NCI-H2227 (cell line): ENCODE measurements at regions not wholly inside any gene's neighbourhood (a gene's known extent, or its start where the extent isn't known, plus 50 kb on each side); places are given as distances from the start of the nearest gene placed in this dataset.
"Not testable (repeated sequence)": the region's sequence is repeated elsewhere in the genome, so short reads cannot be mapped to it uniquely, and the experiment has no call there.

Experiments
- DNase-seq: peaks from one replicate; lab custom pipeline; 2025; ENCODE audit not compliant: unreplicated experiment; lab: John Stamatoyannopoulos, UW

- DNase-seq, result peak; percentile 44
These were observed 124.6 kb upstream of the KCNAB1 start for GRCh38 chr3:155995525-155996370.

GRCh38 chr3:155996882-155997281 is 123.5 kb upstream of the KCNAB1 start:
- DNase-seq, result no peak

- DNase-seq, result not testable (repeated sequence)
These were observed 122.2 kb upstream of the KCNAB1 start for GRCh38 chr3:155998173-155998572.

- DNase-seq, result no peak
These were observed 114.6 kb upstream of the KCNAB1 start for GRCh38 chr3:156005736-156006135.

GRCh38 chr3:156010829-156011228 is 109.5 kb upstream of the KCNAB1 start:
- peak; percentile 24 for DNase-seq

GRCh38 chr3:156014489-156014888 is 105.9 kb upstream of the KCNAB1 start:
- no peak for DNase-seq

GRCh38 chr3:156016902-156017301 is 103.5 kb upstream of the KCNAB1 start:
- DNase-seq, result no peak

GRCh38 chr3:156017352-156018030 is 102.9 kb upstream of the KCNAB1 start:
- no peak for DNase-seq

GRCh38 chr3:156024904-156025533 is 95.4 kb upstream of the KCNAB1 start:
- DNase-seq, result peak; percentile 11

- DNase-seq, result no peak
These were observed 91.2 kb upstream of the KCNAB1 start for GRCh38 chr3:156029208-156029607.

GRCh38 chr3:156030723-156031122 is 89.7 kb upstream of the KCNAB1 start:
- no peak for DNase-seq

- no peak for DNase-seq
These were observed 87.0 kb upstream of the KCNAB1 start for GRCh38 chr3:156033428-156033827.

- no peak for DNase-seq
These were observed 85.2 kb upstream of the KCNAB1 start for GRCh38 chr3:156035158-156035557.

GRCh38 chr3:156036258-156037053 is 83.9 kb upstream of the KCNAB1 start:
- DNase-seq, result no peak

- DNase-seq, result peak; percentile 93
These were observed 83.0 kb upstream of the KCNAB1 start for GRCh38 chr3:156037356-156037755.

- DNase-seq, result no peak
These were observed 81.5 kb upstream of the KCNAB1 start for GRCh38 chr3:156038869-156039268.

GRCh38 chr3:156040041-156040440 is 80.3 kb upstream of the KCNAB1 start:
- DNase-seq, result no peak

- not testable (repeated sequence) for DNase-seq
These were observed 79.0 kb upstream of the KCNAB1 start for GRCh38 chr3:156041216-156041841.

- DNase-seq, result not testable (repeated sequence)
These were observed 78.5 kb upstream of the KCNAB1 start for GRCh38 chr3:156041856-156042255.

- DNase-seq, result not testable (repeated sequence)
These were observed 76.3 kb upstream of the KCNAB1 start for GRCh38 chr3:156043832-156044633.
